OCI-LY3 (cell line): ENCODE measurements at regions not wholly inside any gene's neighbourhood (a gene's known extent, or its start where the extent isn't known, plus 50 kb on each side); places are given as distances from the start of the nearest gene placed in this dataset.

Experiments
- H2AFZ ChIP-seq: fragments of 200-600, 300-600 bp; shearing (Covaris generic); 2 replicates; pipeline ENCODE4 v1.6.0; 2014; ENCODE audit warnings: antibody characterized with exemption, low read depth, low read length
- H3K27ac ChIP-seq: fragments of 200-600, 300-600 bp; sonication (generic); 2 replicates; pipeline ENCODE4 v1.5.1; 2014; ENCODE audit warnings: mild to moderate bottlenecking, low read length, moderate library complexity, mixed read lengths
- H3K27me3 ChIP-seq: fragments of 200-600, 300-600 bp; sonication (generic); 2 replicates; pipeline ENCODE4 v1.6.1; 2014; ENCODE audit warnings: low read depth, low read length, mixed read lengths
- H3K36me3 ChIP-seq: fragments of 200-600, 300-600 bp; sonication (generic); replicated peaks from 2 replicates; pipeline ENCODE3; 2014; ENCODE audit warnings: low read depth, low read length, mixed read lengths
- H3K4me1 ChIP-seq: fragments of 300-600, 200-600 bp; sonication (generic); 2 replicates; pipeline ENCODE4 v1.6.1; 2014; ENCODE audit warnings: low read length, mixed read lengths
- H3K4me2 ChIP-seq: fragments of 200-600, 300-600 bp; sonication (generic); 2 replicates; pipeline ENCODE4 v1.6.1; 2014; ENCODE audit warnings: low read length, mixed read lengths
- H3K4me3 ChIP-seq: fragments of 300-600, 200-600 bp; sonication (generic); 2 replicates; pipeline ENCODE4 v1.5.1; 2014; ENCODE audit warnings: antibody characterized with exemption, mild to moderate bottlenecking, low read length, moderate library complexity
- H3K79me2 ChIP-seq: fragments of 300-600, 200-600 bp; shearing (Covaris generic); 2 replicates; pipeline ENCODE4 v1.6.1; 2014; ENCODE audit warnings: mild to moderate bottlenecking, low read length, mixed read lengths
- H3K9ac ChIP-seq: fragments of 300-600, 200-600 bp; shearing (Covaris generic); 2 replicates; pipeline ENCODE4 v1.6.0; 2014; ENCODE audit warnings: mild to moderate bottlenecking, low read length, moderate library complexity
- H3K9me3 ChIP-seq: fragments of 200-600, 300-600 bp; shearing (Covaris generic); 2 replicates; pipeline ENCODE4 v1.6.1; 2014; ENCODE audit warnings: low read length, mixed read lengths; ENCODE audit not compliant: insufficient read depth
- H4K20me1 ChIP-seq: fragments of 200-600, 300-600 bp; sonication (generic); 2 replicates; pipeline ENCODE4 v1.6.1; 2016; ENCODE audit warnings: low read length, mixed read lengths; ENCODE audit not compliant: insufficient read depth
- EZH2phosphoT487 ChIP-seq: fragments of 200-600 bp; shearing (Covaris generic); IDR thresholded peaks from 2 replicates; pipeline ENCODE4 v1.6.1; 2018; ENCODE audit warnings: antibody characterized with exemption, mixed run types, low read depth
- TF ChIP-seq, protein P1 (sequence below): fragments of 200-600, 300-600 bp; sonication (generic); IDR thresholded peaks from 2 replicates; pipeline ENCODE4 v1.5.1; 2014; ENCODE audit warnings: antibody characterized with exemption, low read length, low read depth

DNA sequence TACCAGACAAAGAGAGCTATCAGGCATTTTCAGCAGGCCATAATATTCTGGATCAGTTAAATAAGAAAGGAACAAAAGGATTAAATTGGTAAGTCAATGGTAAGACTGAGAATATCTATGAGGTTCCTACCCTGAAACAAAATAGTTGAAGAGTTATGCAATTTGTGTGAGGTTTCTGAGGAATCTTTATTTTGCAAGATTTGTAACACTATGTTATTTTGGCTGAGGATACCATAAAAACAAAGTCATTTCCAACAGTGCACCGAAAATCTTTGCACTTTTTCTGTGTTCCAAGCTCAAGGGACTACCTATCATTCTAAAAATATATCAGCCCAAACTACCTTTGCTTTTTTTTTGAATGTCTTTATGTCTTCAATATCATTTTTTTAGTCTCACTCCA lies 383.3 kb upstream of the CITED2 start:
- no peak overlapping the region for H3K4me3 ChIP-seq

DNA sequence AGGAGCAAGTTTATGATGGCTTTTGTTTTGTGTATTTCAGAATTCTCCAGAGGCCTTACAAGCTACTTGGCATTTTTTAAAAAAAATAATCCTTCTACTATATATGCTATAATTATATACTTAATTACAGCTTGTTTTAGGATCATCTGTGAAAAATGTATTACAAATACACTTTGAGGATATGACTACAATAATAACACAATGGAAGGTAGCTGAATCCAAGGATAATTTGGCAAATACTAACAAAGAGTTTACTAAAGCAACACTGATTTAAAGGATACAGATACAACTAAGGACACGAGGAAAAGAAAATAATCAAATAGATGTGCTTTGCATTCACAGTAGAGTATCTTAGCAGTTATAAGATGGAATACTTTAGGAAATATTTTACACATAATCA lies 381.9 kb upstream of the CITED2 start:
- no peak overlapping the region for H3K9ac ChIP-seq
- H3K27me3 ChIP-seq: no peaks in the 10 kb centered on the region
- no peak overlapping the region for H3K4me2 ChIP-seq
- no peak overlapping the region for H3K27ac ChIP-seq
- H4K20me1 ChIP-seq: no peaks in the 10 kb centered on the region
- no peaks in the 10 kb centered on the region for H3K4me1 ChIP-seq
- no peak overlapping the region for H3K4me3 ChIP-seq
- H3K79me2 ChIP-seq: no peaks in the 10 kb centered on the region
- H2AFZ ChIP-seq: no peak overlapping the region
- H3K9me3 ChIP-seq: no peaks in the 10 kb centered on the region
- H3K36me3 ChIP-seq: no peaks in the 10 kb centered on the region
- TF ChIP-seq, protein P1, sequence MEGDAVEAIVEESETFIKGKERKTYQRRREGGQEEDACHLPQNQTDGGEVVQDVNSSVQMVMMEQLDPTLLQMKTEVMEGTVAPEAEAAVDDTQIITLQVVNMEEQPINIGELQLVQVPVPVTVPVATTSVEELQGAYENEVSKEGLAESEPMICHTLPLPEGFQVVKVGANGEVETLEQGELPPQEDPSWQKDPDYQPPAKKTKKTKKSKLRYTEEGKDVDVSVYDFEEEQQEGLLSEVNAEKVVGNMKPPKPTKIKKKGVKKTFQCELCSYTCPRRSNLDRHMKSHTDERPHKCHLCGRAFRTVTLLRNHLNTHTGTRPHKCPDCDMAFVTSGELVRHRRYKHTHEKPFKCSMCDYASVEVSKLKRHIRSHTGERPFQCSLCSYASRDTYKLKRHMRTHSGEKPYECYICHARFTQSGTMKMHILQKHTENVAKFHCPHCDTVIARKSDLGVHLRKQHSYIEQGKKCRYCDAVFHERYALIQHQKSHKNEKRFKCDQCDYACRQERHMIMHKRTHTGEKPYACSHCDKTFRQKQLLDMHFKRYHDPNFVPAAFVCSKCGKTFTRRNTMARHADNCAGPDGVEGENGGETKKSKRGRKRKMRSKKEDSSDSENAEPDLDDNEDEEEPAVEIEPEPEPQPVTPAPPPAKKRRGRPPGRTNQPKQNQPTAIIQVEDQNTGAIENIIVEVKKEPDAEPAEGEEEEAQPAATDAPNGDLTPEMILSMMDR: no peak
- TF ChIP-seq EZH2phosphoT487: no peak

More for the DNA sequence above, 383.3 kb upstream of the CITED2 start:
- H2AFZ ChIP-seq: no peak overlapping the region
- H3K27me3 ChIP-seq: no peaks in the 10 kb centered on the region
- no peak overlapping the region for H3K9ac ChIP-seq
- H3K9me3 ChIP-seq: no peaks in the 10 kb centered on the region
- H3K27ac ChIP-seq: no peak overlapping the region
- no peaks in the 10 kb centered on the region for H3K36me3 ChIP-seq
- no peaks in the 10 kb centered on the region for H3K79me2 ChIP-seq
- no peak overlapping the region for H3K4me2 ChIP-seq
- peaks cover 9% of the 10 kb centered on the region for H3K4me1 ChIP-seq
- no peaks in the 10 kb centered on the region for H4K20me1 ChIP-seq
- TF ChIP-seq, protein P1: no peak
- TF ChIP-seq EZH2phosphoT487: no peak

DNA sequence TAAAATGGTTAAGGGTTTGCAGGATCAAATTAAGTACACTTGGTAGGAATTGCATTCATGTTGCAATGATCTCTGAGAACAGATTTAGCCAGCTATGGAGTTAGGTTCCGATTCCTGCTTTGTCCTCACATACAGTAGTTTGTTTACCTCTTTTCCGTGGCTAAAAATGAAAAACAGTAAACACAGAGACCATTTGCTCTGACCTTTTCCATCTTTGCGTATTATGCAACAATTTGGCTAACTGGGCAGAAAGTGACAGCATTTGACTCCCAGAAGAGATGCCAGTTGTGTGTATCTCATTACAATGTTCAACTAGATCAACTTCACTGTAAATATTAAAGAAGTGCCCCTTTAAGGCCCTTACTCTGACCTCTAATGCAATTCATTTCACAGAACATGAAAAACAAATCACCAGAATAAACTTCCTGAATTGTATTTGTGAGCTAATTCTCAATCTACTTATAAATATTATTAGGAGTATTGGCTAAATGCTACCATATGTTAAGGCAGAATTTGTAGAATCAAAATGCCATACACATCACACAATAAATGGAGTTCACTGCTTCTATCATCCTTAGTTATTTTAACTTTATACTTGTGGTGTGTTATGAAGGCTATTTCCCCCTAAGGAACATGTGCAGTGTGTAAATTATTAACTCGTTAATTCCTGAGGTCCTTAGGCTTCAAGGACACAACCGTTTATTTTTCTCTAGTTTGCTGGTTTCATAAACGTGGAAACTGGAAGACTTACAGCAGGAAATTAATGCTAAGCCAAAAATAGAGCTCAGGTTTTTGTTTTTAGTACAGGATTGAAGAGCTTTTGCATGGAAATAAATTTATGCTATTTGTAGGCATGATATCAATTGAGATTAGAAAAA lies 380.7 kb upstream of the CITED2 start:
- H3K4me2 ChIP-seq: no peak overlapping the region
- TF ChIP-seq, protein P1: no peak
- TF ChIP-seq EZH2phosphoT487: no peak
- no peak overlapping the region for H2AFZ ChIP-seq
- no peaks in the 10 kb centered on the region for H3K27me3 ChIP-seq
- H3K27ac ChIP-seq: no peak overlapping the region
- H3K4me3 ChIP-seq: no peak overlapping the region
- no peaks in the 10 kb centered on the region for H3K36me3 ChIP-seq
- H3K9me3 ChIP-seq: no peaks in the 10 kb centered on the region
- no peaks in the 10 kb centered on the region for H3K79me2 ChIP-seq
- no peaks in the 10 kb centered on the region for H4K20me1 ChIP-seq
- H3K9ac ChIP-seq: no peak overlapping the region
- H3K4me1 ChIP-seq: no peaks in the 10 kb centered on the region

DNA sequence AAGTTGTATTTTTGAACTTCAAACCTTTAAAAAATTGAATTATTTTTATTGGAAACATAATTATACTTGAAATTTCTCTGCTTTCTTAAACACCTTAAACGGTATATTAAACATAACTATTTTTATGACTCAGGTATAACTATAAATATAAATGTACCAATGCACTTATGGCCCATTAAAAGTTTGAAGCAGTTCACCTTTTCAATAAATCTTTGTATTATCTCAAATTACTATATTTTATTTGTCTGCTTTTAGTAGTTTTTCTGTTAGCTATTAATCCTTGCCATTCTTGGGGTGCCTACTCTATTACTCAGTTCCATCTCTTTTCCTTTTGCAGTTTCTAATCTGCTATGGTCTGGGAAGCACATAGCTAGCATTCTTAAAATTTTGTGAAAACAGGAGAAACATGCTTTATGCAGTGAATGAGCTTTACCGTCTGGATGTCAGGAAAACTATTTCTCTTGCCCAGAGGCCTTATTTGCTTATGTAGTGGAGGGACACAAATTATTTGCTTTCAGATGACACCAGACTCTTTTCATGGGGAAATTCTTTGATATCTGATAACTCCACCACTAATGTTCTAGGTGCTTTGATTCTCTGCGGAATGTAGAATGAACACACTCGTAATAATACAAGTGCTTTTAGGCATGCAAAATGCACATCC lies 378.9 kb upstream of the CITED2 start:
- H3K79me2 ChIP-seq: no peaks in the 10 kb centered on the region
- H3K4me1 ChIP-seq: no peaks in the 10 kb centered on the region
- H3K9ac ChIP-seq: no peak overlapping the region
- H3K4me2 ChIP-seq: no peak overlapping the region
- no peaks in the 10 kb centered on the region for H3K9me3 ChIP-seq
- no peak overlapping the region for H2AFZ ChIP-seq
- no peaks in the 10 kb centered on the region for H4K20me1 ChIP-seq
- H3K27me3 ChIP-seq: no peaks in the 10 kb centered on the region
- no peaks in the 10 kb centered on the region for H3K36me3 ChIP-seq
- H3K4me3 ChIP-seq: no peak overlapping the region
- H3K27ac ChIP-seq: no peak overlapping the region
- TF ChIP-seq EZH2phosphoT487: no peak
- TF ChIP-seq, protein P1: no peak
